GM18508 (cell line): ENCODE measurements at regions not wholly inside any gene's neighbourhood (a gene's known extent, or its start where the extent isn't known, plus 50 kb on each side); places are given as distances from the start of the nearest gene placed in this dataset.
A peak's percentile ranks its signal among the peaks of the same experiment; 100 is the strongest.
"Not testable (repeated sequence)": the region's sequence is repeated elsewhere in the genome, so short reads cannot be mapped to it uniquely, and the experiment has no call there.

Experiments
- ATAC-seq: cut with Tn5 transposase; IDR thresholded peaks from one replicate; pipeline ENCODE4 v1.9.1; 2021; ENCODE audit warnings: moderate number of reproducible peaks; ENCODE audit not compliant: insufficient read depth, unreplicated experiment

DNA sequence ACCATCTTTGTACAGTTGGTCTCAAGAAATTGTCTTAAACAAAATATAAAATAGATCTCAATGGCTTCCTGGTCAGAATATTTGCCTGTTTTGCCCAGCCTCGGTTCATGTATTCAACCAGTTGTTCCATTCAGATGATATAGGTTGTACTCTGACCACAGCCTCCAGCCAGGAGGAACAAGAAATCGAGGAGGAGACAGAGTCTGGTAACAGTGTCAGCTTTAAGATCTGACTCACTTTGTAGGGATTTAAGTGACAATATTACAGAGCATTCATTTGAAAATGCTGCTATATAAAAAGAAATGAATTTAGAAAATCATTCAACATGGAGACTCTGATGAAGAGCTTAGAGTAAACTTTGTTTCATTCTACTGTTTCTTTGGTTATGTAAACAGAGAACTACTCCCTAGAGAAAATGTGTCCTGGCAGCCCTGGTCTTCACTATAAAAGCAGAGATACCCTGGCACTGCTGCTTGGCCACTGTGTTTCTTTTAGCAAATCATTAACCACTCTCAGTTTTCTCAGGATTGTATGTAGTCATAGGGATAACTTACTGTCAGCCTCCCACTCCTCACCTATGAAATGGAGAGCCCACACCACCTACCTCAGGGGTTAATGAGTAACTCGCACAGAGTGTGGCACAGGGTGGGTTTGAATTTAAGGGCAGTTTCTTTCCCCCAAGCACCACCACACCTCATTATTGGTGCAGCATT is 53.5 kb downstream of the PAGE2 start:
- ATAC-seq, result no peak

- ATAC-seq, result no peak
Measured at GRCh38 chrX:55142919-55143310, 54.1 kb downstream of the PAGE2 start.

DNA sequence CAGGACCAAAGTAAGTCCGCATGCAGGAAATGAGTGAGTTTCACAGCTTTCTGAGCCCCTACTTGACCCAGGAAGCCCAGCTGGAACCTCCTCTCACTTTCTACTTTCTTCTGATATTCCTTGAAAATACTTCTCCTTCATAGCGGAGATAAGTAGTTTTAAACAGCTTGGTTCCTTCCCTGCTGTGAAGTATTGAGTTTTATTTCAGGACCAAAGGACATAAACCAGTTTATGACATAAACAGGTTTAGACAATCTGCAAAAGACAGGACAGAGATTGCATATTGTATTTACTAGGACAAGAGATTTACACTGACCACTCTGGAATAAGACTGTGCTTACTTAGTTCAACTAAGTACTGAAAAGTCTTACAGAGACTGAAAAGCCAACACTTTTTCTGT is 54.8 kb downstream of the PAGE2 start:
- ATAC-seq, result no peak

- no peak for ATAC-seq
Measured at GRCh38 chrX:55144697-55145096, 55.9 kb downstream of the PAGE2 start.

DNA sequence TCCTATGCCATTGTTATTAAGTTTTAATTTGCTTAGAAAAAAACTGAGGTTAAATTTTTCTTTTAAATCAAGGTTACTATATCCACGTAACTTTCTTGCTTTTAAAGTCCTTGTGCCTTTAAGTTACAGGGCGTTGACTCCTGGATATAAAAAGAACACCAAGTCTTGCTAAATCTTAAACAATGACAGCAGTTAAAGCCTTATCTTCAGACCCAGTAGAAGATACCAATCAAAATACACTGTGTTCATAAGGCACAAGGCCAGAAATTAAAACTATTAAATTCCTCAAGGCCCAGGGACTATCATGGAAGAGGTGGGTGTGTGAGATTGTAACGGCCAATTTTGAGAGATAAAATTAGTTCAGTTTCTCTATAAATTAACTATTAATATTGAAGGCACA is 60.4 kb downstream of the PAGE2 start:
- no peak for ATAC-seq

GRCh38 chrX:55151199-55151598 is 62.4 kb downstream of the PAGE2 start:
- ATAC-seq, result no peak

DNA sequence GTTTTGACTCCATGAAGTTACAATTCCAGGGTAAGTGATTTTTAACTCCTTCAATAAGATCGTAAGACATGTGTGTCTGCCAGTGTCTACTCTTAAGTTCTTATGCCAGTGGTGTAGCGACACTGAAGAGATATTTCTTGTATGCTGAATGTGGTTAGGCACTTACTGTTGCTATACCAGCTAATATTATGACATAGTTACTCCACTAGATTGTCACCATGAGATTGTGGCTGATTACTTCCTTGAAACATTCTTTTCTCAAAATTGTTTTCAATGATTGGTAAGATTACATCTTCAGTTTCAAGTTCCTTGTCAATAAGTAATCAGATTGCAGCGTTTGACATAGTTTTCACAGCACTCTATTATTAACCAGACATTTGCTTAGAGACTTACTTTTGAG is 60.6 kb upstream of the PAGE5 start:
- ATAC-seq, result no peak

DNA sequence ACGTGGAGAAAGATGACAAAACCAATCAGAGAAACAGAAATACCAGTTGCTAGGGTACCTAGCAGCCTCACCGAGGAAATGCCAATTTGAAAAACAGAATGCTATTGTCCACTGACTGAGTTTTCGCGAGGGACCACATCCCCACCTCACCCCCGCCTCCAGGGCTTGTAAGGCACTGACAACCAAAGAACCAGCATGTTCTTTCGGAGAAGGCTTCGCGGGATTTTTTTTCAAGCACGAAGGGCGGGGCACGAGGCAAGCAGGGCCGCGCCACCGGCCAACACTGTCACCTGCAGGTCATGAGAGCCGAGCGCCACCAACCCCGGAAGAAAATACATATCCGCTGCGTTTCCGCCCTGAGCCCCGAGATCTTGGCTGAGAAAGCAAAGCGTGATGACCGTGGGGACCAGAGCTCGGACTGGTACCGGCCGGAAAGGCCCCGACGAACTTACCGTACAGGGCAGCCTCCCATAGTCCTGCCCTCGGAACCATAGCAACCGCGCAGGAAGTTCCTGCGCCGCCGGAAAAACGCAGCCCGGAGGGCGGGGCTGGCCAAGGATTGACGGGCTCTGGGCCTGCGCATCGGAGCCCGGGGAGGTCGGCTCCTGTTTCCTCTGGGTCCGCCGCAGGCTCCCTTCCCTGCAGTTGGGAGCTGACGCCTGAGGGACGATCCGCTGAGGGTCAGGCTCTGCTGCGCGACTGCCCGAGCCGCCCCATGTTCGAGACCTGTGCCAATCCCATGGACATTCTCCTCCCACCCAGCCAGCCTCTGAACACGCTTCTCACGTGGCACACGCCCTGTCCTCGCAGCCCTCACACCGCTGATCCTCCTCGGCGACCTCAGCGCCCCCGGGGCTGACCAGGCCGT is 59.2 kb upstream of the PAGE5 start:
- ATAC-seq, result peak; percentile 82

GRCh38 chrX:55161581-55161980 is 58.6 kb upstream of the PAGE5 start:
- no peak for ATAC-seq

DNA sequence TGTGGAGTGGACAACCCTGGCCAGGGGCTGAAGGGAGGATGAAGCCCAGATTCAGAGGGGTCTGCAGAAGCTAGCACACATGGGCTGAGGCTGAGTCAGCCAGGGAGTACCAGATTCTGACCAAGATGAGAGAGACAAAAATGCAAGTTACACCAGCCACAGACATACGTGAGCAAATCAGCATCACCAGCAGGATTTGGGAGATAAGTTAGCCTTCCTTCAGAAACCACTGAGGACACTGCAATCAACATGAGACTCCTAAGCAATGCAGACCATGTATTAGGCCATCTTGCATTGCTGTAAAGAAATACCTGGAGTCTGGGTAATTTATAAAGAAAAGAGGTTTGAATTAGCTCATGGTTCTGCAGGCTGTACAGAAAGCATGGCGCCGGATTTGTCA is 57.0 kb upstream of the PAGE5 start:
- no peak for ATAC-seq

DNA sequence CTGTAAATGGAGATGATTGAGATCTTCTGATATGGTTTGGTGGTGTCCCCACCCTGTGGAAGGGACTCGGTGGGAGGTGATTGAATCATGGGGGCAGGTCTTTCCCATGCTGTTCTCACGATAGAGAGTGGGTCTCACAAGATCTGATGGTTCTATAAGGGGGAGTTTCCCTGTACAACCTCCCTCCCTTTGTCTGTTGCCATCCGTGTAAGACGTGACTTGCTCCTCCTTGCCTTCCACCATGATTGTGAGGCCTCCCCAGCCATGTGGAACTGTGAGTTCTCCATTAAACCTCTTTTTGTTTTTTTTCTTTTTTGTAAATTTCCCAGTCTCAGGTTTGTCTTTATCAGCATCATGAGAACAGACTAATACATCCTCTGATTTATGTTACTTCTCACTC is 55.1 kb upstream of the PAGE5 start:
- not testable (repeated sequence) for ATAC-seq

DNA sequence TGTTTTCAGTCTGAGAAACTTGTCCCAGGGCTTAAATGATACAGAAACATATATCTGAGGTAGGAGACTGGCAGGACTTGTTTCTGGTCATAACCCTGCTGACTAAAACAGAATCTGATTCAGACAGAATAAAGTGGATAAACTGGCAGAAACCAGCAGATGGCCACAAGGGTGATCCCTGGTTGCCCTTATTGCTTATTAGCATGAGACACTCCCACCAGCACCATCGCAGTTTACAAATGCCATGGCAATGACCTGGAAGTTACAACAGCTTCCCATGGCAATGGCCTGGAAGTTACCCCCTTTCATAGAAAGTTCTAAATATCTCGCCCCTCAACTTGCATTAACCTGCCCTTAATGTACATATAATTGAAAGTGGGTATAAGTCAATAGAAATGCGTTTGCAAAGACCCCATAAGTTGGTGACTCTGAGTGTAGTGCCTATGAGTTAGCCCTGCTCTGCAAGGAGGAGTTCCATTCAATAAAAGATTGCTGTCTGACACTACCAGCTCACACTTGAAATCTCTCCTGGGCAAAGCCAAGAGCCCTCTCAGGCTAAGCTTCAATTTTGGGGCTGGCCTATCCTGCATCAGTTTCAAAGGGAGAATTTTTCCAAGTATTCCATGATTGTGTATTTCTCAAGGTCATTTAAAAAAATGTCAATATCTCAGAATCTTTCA is 52.9 kb upstream of the PAGE5 start:
- ATAC-seq, result no peak

DNA sequence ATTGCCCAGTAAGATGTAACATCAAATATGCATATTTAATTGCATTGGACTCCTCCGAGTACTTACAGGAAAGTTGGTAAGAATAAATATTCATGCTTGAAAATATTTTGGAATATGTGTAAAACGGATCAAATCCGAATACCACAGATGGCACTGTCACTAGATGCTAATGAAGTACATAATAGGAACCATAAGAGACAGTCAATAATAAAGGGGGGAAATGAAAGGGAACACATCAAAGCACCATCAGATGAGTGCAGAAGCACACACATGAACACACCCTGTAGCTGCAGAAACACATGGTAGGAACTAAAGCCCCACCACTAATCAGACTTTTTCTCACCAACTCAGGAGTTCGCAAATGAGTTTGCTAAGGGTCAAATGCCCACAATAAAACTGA is 52.2 kb upstream of the PAGE5 start:
- ATAC-seq, result no peak

DNA sequence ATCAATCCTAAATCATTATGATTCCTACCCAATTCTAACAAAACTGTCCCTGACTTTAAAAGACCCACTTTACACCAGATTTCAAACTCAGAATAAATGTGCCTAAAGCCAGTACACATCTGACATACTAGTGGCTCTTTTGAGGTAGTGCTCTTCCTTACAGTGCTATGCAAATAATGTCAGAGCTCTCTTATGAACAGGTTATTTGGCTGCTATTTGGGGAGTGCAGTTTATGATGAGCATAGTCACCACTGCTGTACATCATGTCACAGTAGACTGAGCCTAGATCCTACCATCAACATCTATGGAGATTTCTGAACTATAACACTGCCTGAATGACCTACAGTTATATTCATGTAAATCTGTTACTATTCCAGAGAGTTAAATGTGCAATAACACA is 50.4 kb upstream of the PAGE5 start:
- peak; percentile 48 for ATAC-seq
